Testis (tissue), 2 donors: ENCODE measurements at regions not wholly inside any gene's neighbourhood (a gene's known extent, or its start where the extent isn't known, plus 50 kb on each side); places are given as distances from the start of the nearest gene placed in this dataset.

ENCODE experiments used
- CTCF ChIP-seq, 3 experiments: fragments of 450-650 bp in 2 of 3; fragments of 200-600 bp in 1 of 3; sonication (generic) in 1 of 3; IDR thresholded peaks; one replicate each; pipeline ENCODE4 v1.5.1; 2016 to 2019; ENCODE audit warnings: antibody characterized with exemption in 3 of 3, mild to moderate bottlenecking in 2 of 3, moderate library complexity in 1 of 3
- POLR2A ChIP-seq: fragments of 450-650 bp; IDR thresholded peaks from one replicate; pipeline ENCODE4 v1.6.1; 2017; ENCODE audit warnings: antibody characterized with exemption, mild to moderate bottlenecking, moderate library complexity

GRCh38 chr16:89033796-89034572, 57.0 kb upstream of the CBFA2T3 start:
- no peak for TF ChIP-seq CTCF (IDR thresholded peaks at IDR 0.05)
- TF ChIP-seq POLR2A, result no peak
